HCT116 (cell line): ENCODE measurements at regions not wholly inside any gene's neighbourhood (a gene's known extent, or its start where the extent isn't known, plus 50 kb on each side); places are given as distances from the start of the nearest gene placed in this dataset.

Experiments used
- ATAC-seq: fragments of 200-7000 bp; cut with Tn5 transposase; 2 replicates; pipeline ENCODE4 v1.9.1; 2020; ENCODE audit warnings: mild to moderate bottlenecking, moderate library complexity
- BruUV-seq: library from RNA; stranded (reverse); fragments of 400-500 nt; replicated peaks from 2 replicates; lab custom pipeline; 2021; lab: Mats Ljungman, UMichigan
- CTCF ChIA-PET: fragments of 300-600 bp; sonication (Branson Sonifier 250); formaldehyde crosslinking; loops from one replicate; lab custom pipeline; 2021; ENCODE audit warnings: antibody characterized with exemption; lab: Charles Lee
- POLR2A ChIA-PET: fragments of 300-600, 350-600 bp; sonication (Branson Sonifier 250); formaldehyde crosslinking; loops from one replicate; lab custom pipeline; 2021; ENCODE audit warnings: antibody characterized with exemption; lab: Charles Lee
- RAD21 ChIA-PET, 2 experiments: fragments of 300-600 bp; sonication (Branson Sonifier 250); formaldehyde crosslinking; loops; one replicate each; lab custom pipeline; 2023; ENCODE audit warnings: low total read pairs in 2 of 2; ENCODE audit not compliant: uncharacterized antibody in 2 of 2, unreplicated experiment in 2 of 2, low non-redundant PET in 1 of 2; lab: Charles Lee
- DNase-seq: peaks from one replicate; pipeline ENCODE4 v3.0.0-alpha.2; 2010; ENCODE audit warnings: low read depth, low spot score
- H2AFZ ChIP-seq: fragments of 200-600 bp; shearing (Covaris generic), sonication (generic); 2 replicates; pipeline ENCODE4 v1.6.1; 2017; ENCODE audit warnings: low read depth, mixed run types, mixed read lengths, antibody characterized with exemption, low read length; ENCODE audit not compliant: poor library complexity, severe bottlenecking
- H3K27ac ChIP-seq: 2 replicates; pipeline ENCODE4 v1.5.1; 2012; ENCODE audit warnings: low read depth, low read length
- H3K27me3 ChIP-seq: fragments of 200-600 bp; sonication (generic); 2 replicates; pipeline ENCODE4 v1.6.1; 2016; ENCODE audit warnings: mixed run types, low read length, mixed read lengths; ENCODE audit not compliant: insufficient read depth
- H3K36me3 ChIP-seq, 2 experiments: fragments of 200-500 bp in 1 of 2; fragments of 200-600 bp in 1 of 2; sonication (Bioruptor generic) in 1 of 2; sonication (generic) in 1 of 2; 2 replicates each; pipeline versions ENCODE4 v1.5.1 to v1.6.1; 2014 to 2016; ENCODE audit warnings: low read length in 2 of 2, inconsistent platforms in 1 of 2, mixed read lengths in 1 of 2, mixed run types in 1 of 2; ENCODE audit not compliant: insufficient read depth in 2 of 2, control insufficient read depth in 1 of 2
- H3K4me1 ChIP-seq, 2 experiments: fragments of 200-600 bp in 1 of 2; sonication (generic) in 1 of 2; 2 replicates each; pipeline versions ENCODE4 v1.5.1 to v1.6.1; 2012 to 2017; ENCODE audit warnings: low read length in 2 of 2, inconsistent platforms in 1 of 2, mild to moderate bottlenecking in 1 of 2, mixed read lengths in 1 of 2, mixed run types in 1 of 2, moderate library complexity in 1 of 2; ENCODE audit not compliant: insufficient read depth in 2 of 2, control insufficient read depth in 1 of 2
- H3K4me2 ChIP-seq: fragments of 200-600 bp; sonication (generic); 2 replicates; pipeline ENCODE4 v1.6.1; 2017; ENCODE audit warnings: mixed run types, low read length, mixed read lengths
- H3K4me3 ChIP-seq, 2 experiments: fragments of 200-600 bp in 1 of 2; sonication (generic) in 1 of 2; replicated peaks in 1 of 2; 2 replicates each; pipeline ENCODE4 v1.5.1; 2011 to 2016; ENCODE audit warnings: low read length in 2 of 2, control low read depth in 1 of 2, low read depth in 1 of 2, mild to moderate bottlenecking in 1 of 2, mixed read lengths in 1 of 2, mixed run types in 1 of 2
- H3K79me2 ChIP-seq: fragments of 200-600 bp; sonication (generic); 2 replicates; pipeline ENCODE4 v1.6.1; 2017; ENCODE audit warnings: mild to moderate bottlenecking, mixed run types, low read length, moderate library complexity, mixed read lengths; ENCODE audit not compliant: insufficient read depth
- H3K9ac ChIP-seq: fragments of 200-600 bp; sonication (generic); 2 replicates; pipeline ENCODE4 v1.6.1; 2016; ENCODE audit warnings: low read length, mixed read lengths
- H3K9me2 ChIP-seq: fragments of 200-600 bp; sonication (generic), shearing (Covaris generic); 2 replicates; pipeline ENCODE4 v1.6.1; 2017; ENCODE audit warnings: mixed run types, mild to moderate bottlenecking, moderate library complexity; ENCODE audit not compliant: insufficient read depth
- H3K9me3 ChIP-seq, 2 experiments: fragments of 200-500 bp in 1 of 2; fragments of 200-600 bp in 1 of 2; sonication (Bioruptor generic) in 1 of 2; sonication (generic) in 1 of 2; 2 replicates each; pipeline ENCODE4 v1.6.1; 2014 to 2017; ENCODE audit warnings: low read length in 2 of 2, mixed read lengths in 2 of 2, inconsistent platforms in 1 of 2, low read depth in 1 of 2, mild to moderate bottlenecking in 1 of 2, mixed run types in 1 of 2, moderate library complexity in 1 of 2; ENCODE audit not compliant: control insufficient read depth in 1 of 2, insufficient read depth in 1 of 2
- H4K20me1 ChIP-seq: fragments of 200-600 bp; sonication (generic), shearing (Covaris generic); 2 replicates; pipeline ENCODE4 v1.6.1; 2017; ENCODE audit warnings: mixed run types, mild to moderate bottlenecking, moderate library complexity; ENCODE audit not compliant: insufficient read depth
- CBX3 ChIP-seq: IDR thresholded peaks from 2 replicates; pipeline ENCODE4 v1.6.1; 2012; ENCODE audit warnings: low read depth
- CEBPB ChIP-seq: IDR thresholded peaks from 2 replicates; pipeline ENCODE4 v1.6.1; 2012; ENCODE audit warnings: low read depth
- ELF1 ChIP-seq: IDR thresholded peaks from 2 replicates; pipeline ENCODE4 v1.6.1; 2012; ENCODE audit warnings: low read depth, borderline replicate concordance
- EZH2 ChIP-seq: fragments of 200-600 bp; sonication (generic); IDR thresholded peaks from 2 replicates; pipeline ENCODE4 v1.6.1; 2017; ENCODE audit warnings: antibody characterized with exemption, mixed run types
- FOSL1 ChIP-seq: IDR thresholded peaks from 2 replicates; pipeline ENCODE4 v1.6.1; 2012; ENCODE audit warnings: low read depth
- MAX ChIP-seq: IDR thresholded peaks from 2 replicates; pipeline ENCODE4 v1.6.1; 2012
- POLR2A ChIP-seq: IDR thresholded peaks from 2 replicates; pipeline ENCODE4 v1.7.0; 2011; ENCODE audit warnings: borderline replicate concordance; ENCODE audit not compliant: insufficient read depth, insufficient read length; ENCODE audit errors: extremely low read depth
- REST ChIP-seq: IDR thresholded peaks from 2 replicates; pipeline ENCODE4 v1.6.1; 2012; ENCODE audit warnings: low read depth
- SP1 ChIP-seq: IDR thresholded peaks from 2 replicates; pipeline ENCODE4 v1.6.1; 2012; ENCODE audit warnings: low read depth
- SRF ChIP-seq: IDR thresholded peaks from 2 replicates; pipeline ENCODE4 v1.6.1; 2012; ENCODE audit warnings: low read depth
- ZNF274 ChIP-seq: fragments of 200-500 bp; sonication (Bioruptor generic); IDR thresholded peaks from 2 replicates; pipeline ENCODE4 v1.6.1; 2014; ENCODE audit warnings: mild to moderate bottlenecking, low read depth, low read length, inconsistent platforms
- intact Hi-C: fragments of 100-400 bp; cut with micrococcal nuclease; formaldehyde crosslinking; loops from 2 replicates; pipeline ENCODE4 v1.10.0; 2022

- no peaks in the 10 kb centered on the region for H3K9me2 ChIP-seq
- CTCF ChIA-PET: no interaction called here
- intact Hi-C loops: no loop called here
- RAD21 ChIA-PET: no interaction called here
- H4K20me1 ChIP-seq: no peaks in the 10 kb centered on the region
- H3K4me1 ChIP-seq: no peaks in the 10 kb centered on the region
- no peak overlapping the region for H3K4me2 ChIP-seq
- no peaks in the 10 kb centered on the region; a peak in 1 of 4 replicates for H3K36me3 ChIP-seq
- DNase-seq (no peak), ATAC-seq (no peak)
- no TSS peak for BruUV-seq
- H3K9ac ChIP-seq: no peak overlapping the region
- peaks cover 8 to 13% of the 10 kb centered on the region in 2 experiments; a peak in 2 of 4 replicates for H3K9me3 ChIP-seq
- no peaks in the 10 kb centered on the region for H3K79me2 ChIP-seq
- no peak overlapping the region for H2AFZ ChIP-seq
- POLR2A ChIA-PET: no interaction called here
- TF ChIP-seq MAX: no peak
- TF ChIP-seq FOSL1: no peak
- TF ChIP-seq CBX3: no peak
- TF ChIP-seq REST: no peak
- no peak for TF ChIP-seq EZH2
- no peak for TF ChIP-seq ELF1
- TF ChIP-seq SRF: no peak
- no peak for TF ChIP-seq POLR2A
- TF ChIP-seq CEBPB: no peak
- no peak for TF ChIP-seq ZNF274
- no peak for TF ChIP-seq SP1
- H3K27ac ChIP-seq: no peak overlapping the region
- no peak overlapping the region for H3K4me3 ChIP-seq
- H3K27me3 ChIP-seq: no peaks in the 10 kb centered on the region
Measured at GRCh38 chr21:16437586-16437985, 707.8 kb downstream of the USP25 start.
